ENCODE measurements at regions not wholly inside any gene's neighbourhood (a gene's known extent, or its start where the extent isn't known, plus 50 kb on each side); places are given as distances from the start of the nearest gene placed in this dataset.

GRCh38 chr9:109728686-109729300, 51.2 kb upstream of the PALM2AKAP2 start:
- no peak for TF ChIP-seq ZFP3 (CRISPR knock-in tag; IDR thresholded peaks at IDR 0.05)
- no peak for TF ChIP-seq CREB5 (CRISPR knock-in tag; IDR thresholded peaks at IDR 0.05; ENCODE audit: low read depth)
- TF ChIP-seq TSHZ2 (CRISPR knock-in tag; IDR thresholded peaks at IDR 0.05) = no peak
- no peak for TF ChIP-seq SNAI2 (CRISPR knock-in tag; IDR thresholded peaks at IDR 0.05)
- no peak for TF ChIP-seq RARB (CRISPR knock-in tag; IDR thresholded peaks at IDR 0.05)
- no peak for TF ChIP-seq ZFP30 (CRISPR knock-in tag; IDR thresholded peaks at IDR 0.05)
- no peak for TF ChIP-seq ZNF565 (CRISPR knock-in tag; conservative IDR thresholded peaks at IDR 0.05; ENCODE audit: low read depth)
- no peak for TF ChIP-seq BACH2 (CRISPR knock-in tag; IDR thresholded peaks at IDR 0.05; ENCODE audit: borderline replicate concordance)
- TF ChIP-seq ISL1 (CRISPR knock-in tag; IDR thresholded peaks at IDR 0.05) = no peak
- no peak for TF ChIP-seq GLIS3 (CRISPR knock-in tag; IDR thresholded peaks at IDR 0.05)
- TF ChIP-seq ZC3H10 (CRISPR knock-in tag; IDR thresholded peaks at IDR 0.05) = no peak
- TF ChIP-seq, protein P1, sequence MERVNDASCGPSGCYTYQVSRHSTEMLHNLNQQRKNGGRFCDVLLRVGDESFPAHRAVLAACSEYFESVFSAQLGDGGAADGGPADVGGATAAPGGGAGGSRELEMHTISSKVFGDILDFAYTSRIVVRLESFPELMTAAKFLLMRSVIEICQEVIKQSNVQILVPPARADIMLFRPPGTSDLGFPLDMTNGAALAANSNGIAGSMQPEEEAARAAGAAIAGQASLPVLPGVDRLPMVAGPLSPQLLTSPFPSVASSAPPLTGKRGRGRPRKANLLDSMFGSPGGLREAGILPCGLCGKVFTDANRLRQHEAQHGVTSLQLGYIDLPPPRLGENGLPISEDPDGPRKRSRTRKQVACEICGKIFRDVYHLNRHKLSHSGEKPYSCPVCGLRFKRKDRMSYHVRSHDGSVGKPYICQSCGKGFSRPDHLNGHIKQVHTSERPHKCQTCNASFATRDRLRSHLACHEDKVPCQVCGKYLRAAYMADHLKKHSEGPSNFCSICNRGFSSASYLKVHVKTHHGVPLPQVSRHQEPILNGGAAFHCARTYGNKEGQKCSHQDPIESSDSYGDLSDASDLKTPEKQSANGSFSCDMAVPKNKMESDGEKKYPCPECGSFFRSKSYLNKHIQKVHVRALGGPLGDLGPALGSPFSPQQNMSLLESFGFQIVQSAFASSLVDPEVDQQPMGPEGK (CRISPR knock-in tag; IDR thresholded peaks at IDR 0.05; ENCODE audit: borderline replicate concordance) = no peak

All from SK-N-SH treated with all-trans-retinoic acid at 6 μM for 48 hours (cell line).